GM10266 (cell line): ENCODE measurements at regions not wholly inside any gene's neighbourhood (a gene's known extent, or its start where the extent isn't known, plus 50 kb on each side); places are given as distances from the start of the nearest gene placed in this dataset.

Experiments
- DNase-seq: peaks from one replicate; pipeline ENCODE4 v3.0.0; 2012; ENCODE audit errors: extremely low spot score
- CTCF ChIP-seq: IDR thresholded peaks from 2 replicates; pipeline ENCODE4 v1.5.1; 2012; ENCODE audit warnings: mild to moderate bottlenecking, low read depth; ENCODE audit not compliant: control insufficient read depth, insufficient read depth; ENCODE audit errors: missing control alignments

GRCh38 chr11:70660059-70660888 is 261.9 kb downstream of the CTTN start:
- no peak for DNase-seq
- TF ChIP-seq CTCF: no peak

- no peak for DNase-seq
- no peak for TF ChIP-seq CTCF
Measured at GRCh38 chr11:70660889-70661197, 262.5 kb downstream of the CTTN start.

GRCh38 chr11:70661761-70662501 is 263.6 kb downstream of the CTTN start:
- TF ChIP-seq CTCF: no peak
- DNase-seq: no peak

- TF ChIP-seq CTCF: no peak
- no peak for DNase-seq
Measured at GRCh38 chr11:70662691-70663098, 264.4 kb downstream of the CTTN start.

GRCh38 chr11:70663815-70664214 is 265.5 kb downstream of the CTTN start:
- TF ChIP-seq CTCF: no peak
- DNase-seq: no peak

GRCh38 chr11:70666311-70666710 is 268.0 kb downstream of the CTTN start:
- DNase-seq: no peak
- TF ChIP-seq CTCF: no peak

GRCh38 chr11:70667767-70668166 is 269.4 kb downstream of the CTTN start:
- no peak for DNase-seq
- TF ChIP-seq CTCF: no peak
